ENCODE measurements at regions not wholly inside any gene's neighbourhood (a gene's known extent, or its start where the extent isn't known, plus 50 kb on each side); places are given as distances from the start of the nearest gene placed in this dataset.

DNA sequence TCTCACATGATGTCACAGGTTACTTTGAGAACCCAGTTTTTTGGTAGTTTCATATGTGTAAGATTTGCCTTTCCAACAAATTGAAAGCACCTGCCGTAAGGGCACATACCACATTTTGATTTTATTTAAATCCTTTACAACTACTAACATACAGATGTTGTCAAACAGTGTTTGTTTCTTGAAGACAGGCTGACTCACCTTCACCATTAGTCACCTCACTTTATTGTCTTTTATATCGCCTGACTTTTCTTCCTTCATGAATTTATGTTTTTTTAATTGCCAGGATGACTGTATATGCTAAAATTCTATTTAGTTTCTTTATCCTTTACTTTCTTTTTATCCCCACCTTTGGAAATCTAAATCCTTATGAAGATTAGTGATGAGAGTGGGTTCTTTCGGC lies 886.7 kb downstream of the SUCLG1 start (continued):
- TF ChIP-seq, protein P1, sequence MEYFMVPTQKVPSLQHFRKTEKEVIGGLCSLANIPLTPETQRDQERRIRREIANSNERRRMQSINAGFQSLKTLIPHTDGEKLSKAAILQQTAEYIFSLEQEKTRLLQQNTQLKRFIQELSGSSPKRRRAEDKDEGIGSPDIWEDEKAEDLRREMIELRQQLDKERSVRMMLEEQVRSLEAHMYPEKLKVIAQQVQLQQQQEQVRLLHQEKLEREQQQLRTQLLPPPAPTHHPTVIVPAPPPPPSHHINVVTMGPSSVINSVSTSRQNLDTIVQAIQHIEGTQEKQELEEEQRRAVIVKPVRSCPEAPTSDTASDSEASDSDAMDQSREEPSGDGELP (CRISPR knock-in tag; IDR thresholded peaks at IDR 0.05; ENCODE audit: borderline replicate concordance), result no peak
- no peak for TF ChIP-seq KLF13 (tag; IDR thresholded peaks at IDR 0.05; ENCODE audit: borderline replicate concordance, low read depth)

GRCh38 chr2:83567551-83567950 lies 891.5 kb downstream of the SUCLG1 start:
- no peak for FAIRE-seq
- POLR2A ChIA-PET, result no interaction called here
- Histone ChIP-seq H3K36me3 (ENCODE audit: control insufficient read depth, insufficient read depth, low read length) (no peaks in the 10 kb centered on the region), H3K4me1 (replicated peaks in 1 of 2; ENCODE audit: control insufficient read depth in 2 of 2, insufficient read depth in 2 of 2, low read length in 2 of 2) (no peaks in the 10 kb centered on the region), H3K9ac (ENCODE audit: insufficient read depth in 1 of 2, low read depth in 2 of 2, low read length in 2 of 2) (no peak overlapping the region), H3K27ac (ENCODE audit: extremely low read depth, low read depth, low read length) (no peak overlapping the region), H3K79me2 (ENCODE audit: control insufficient read depth, insufficient read depth, low read length) (no peaks in the 10 kb centered on the region), H3K4me3 (no peak overlapping the region), H3K9me1 (ENCODE audit: control insufficient read depth, insufficient read depth, low read length) (no peaks in the 10 kb centered on the region), H3K27me3 (ENCODE audit: control insufficient read depth in 2 of 2, insufficient read depth in 2 of 2, low read length in 2 of 2) (no peaks in the 10 kb centered on the region), H3K9me3 (replicated peaks; ENCODE audit: control insufficient read depth, insufficient read depth, low read depth, low read length) (no peaks in the 10 kb centered on the region; the same call in 1 of the 2 replicates), H2AFZ (ENCODE audit: low read depth, low read length) (no peak overlapping the region), H4K20me1 (replicated peaks; ENCODE audit: control insufficient read depth, insufficient read depth, low read length) (no peaks in the 10 kb centered on the region), H3K4me2 (ENCODE audit: insufficient read depth, low read length) (no peak overlapping the region)
- in situ Hi-C loops (cut with MboI) (no loop called here), intact Hi-C loops (cut with micrococcal nuclease) (no loop called here)
- no TSS peak for BruUV-seq (replicated peaks)
- CTCF ChIA-PET (ENCODE audit: low intra/inter-chr PET ratio), result no interaction called here
- TF ChIP-seq, protein P1 (CRISPR knock-in tag; IDR thresholded peaks at IDR 0.05; ENCODE audit: borderline replicate concordance), result no peak
- DNase-seq (ENCODE audit: extremely low read depth in 1 of 4, low spot score in 3 of 4), result no peak
- ATAC-seq, result no peak
- WGBS (ENCODE audit: insufficient coverage, low coverage, missing lambda C conversion rate), result 0% methylated on average over 3 of the region's 3 CpGs
